ENCODE measurements at regions not wholly inside any gene's neighbourhood (a gene's known extent, or its start where the extent isn't known, plus 50 kb on each side); places are given as distances from the start of the nearest gene placed in this dataset.

DNA sequence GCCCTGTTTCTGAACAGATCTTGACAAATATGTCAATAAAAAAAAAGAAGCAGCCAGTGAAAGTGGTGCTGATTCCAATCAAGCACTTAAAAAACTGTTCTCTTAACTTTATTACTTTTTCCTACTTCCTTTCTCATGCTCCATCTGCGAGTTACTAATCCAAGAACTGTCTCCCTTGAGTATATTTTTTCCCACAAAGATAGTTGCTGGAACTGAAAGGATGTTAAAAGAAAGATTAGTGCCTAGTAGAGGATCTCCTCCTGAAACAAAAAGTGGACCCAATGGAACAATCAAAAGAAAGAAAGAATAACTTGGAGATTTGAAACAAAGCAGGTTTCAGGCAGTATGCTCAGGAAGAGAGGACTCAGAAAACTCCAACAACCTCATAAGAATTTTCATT lies 1034.8 kb downstream of the PCDH17 start:
- no peak overlapping the region for H3K27ac Mint-ChIP-seq (ENCODE audit: low read depth, unreplicated experiment)
- H3K4me3 Mint-ChIP-seq (ENCODE audit: unreplicated experiment) = no peak overlapping the region
- no peak for DNase-seq (ENCODE audit: unreplicated experiment)
- peaks cover 9% of the 10 kb centered on the region for H3K9me3 Mint-ChIP-seq (ENCODE audit: unreplicated experiment)
- BruUV-seq (replicated peaks) = no TSS peak
- no peaks in the 10 kb centered on the region for H3K4me1 Mint-ChIP-seq (ENCODE audit: insufficient read depth, unreplicated experiment)
- CTCF ChIA-PET = no interaction called here
- H3K36me3 Mint-ChIP-seq (ENCODE audit: insufficient read depth, unreplicated experiment) = no peaks in the 10 kb centered on the region
- no peaks in the 10 kb centered on the region for H3K27me3 Mint-ChIP-seq (ENCODE audit: insufficient read depth, unreplicated experiment)
- no peak for TF ChIP-seq CTCF (IDR thresholded peaks at IDR 0.05; ENCODE audit: unreplicated experiment)
- intact Hi-C loops (cut with micrococcal nuclease) = no loop called here
- POLR2A ChIA-PET = no interaction called here

- intact Hi-C loops (cut with micrococcal nuclease) = no loop called here
- Mint-ChIP-seq H3K4me3 (ENCODE audit: unreplicated experiment) (no peak overlapping the region), H3K36me3 (ENCODE audit: insufficient read depth, unreplicated experiment) (no peaks in the 10 kb centered on the region), H3K27ac (ENCODE audit: low read depth, unreplicated experiment) (no peak overlapping the region), H3K4me1 (ENCODE audit: insufficient read depth, unreplicated experiment) (no peaks in the 10 kb centered on the region), H3K27me3 (ENCODE audit: insufficient read depth, unreplicated experiment) (no peaks in the 10 kb centered on the region), H3K9me3 (ENCODE audit: unreplicated experiment) (peaks cover 9% of the 10 kb centered on the region)
- DNase-seq (ENCODE audit: unreplicated experiment) = no peak
- ChIA-PET CTCF (no interaction called here), POLR2A (no interaction called here)
- no TSS peak for BruUV-seq (replicated peaks)
- TF ChIP-seq CTCF (IDR thresholded peaks at IDR 0.05; ENCODE audit: unreplicated experiment) = no peak
Observed at GRCh38 chr13:58667096-58667495, 1035.6 kb downstream of the PCDH17 start.

DNA sequence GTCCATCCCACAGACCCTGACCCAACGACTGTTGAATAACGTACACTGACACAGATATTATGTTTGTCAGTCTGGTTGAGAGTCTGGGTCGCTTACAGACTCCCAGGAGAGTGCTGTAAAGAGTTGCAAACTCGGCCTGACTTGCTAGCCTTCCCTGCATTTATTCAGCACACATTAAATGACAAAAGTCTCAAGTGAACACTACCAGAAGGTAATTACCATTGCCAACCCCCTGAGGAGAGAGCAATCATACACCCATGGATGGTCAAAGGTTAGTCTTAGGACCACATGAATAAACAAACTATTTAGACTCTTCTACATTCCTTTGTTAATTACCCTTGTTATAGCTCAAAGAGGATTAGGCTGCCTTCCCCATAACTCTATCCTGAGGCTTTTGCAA lies 1048.6 kb downstream of the PCDH17 start:
- H3K9me3 Mint-ChIP-seq (ENCODE audit: unreplicated experiment) = peaks cover 22% of the 10 kb centered on the region
- CTCF ChIA-PET = no interaction called here
- H3K27ac Mint-ChIP-seq (ENCODE audit: low read depth, unreplicated experiment) = no peak overlapping the region
- H3K36me3 Mint-ChIP-seq (ENCODE audit: insufficient read depth, unreplicated experiment) = no peaks in the 10 kb centered on the region
- BruUV-seq (replicated peaks) = no TSS peak
- no peak for DNase-seq (ENCODE audit: unreplicated experiment)
- no peak for TF ChIP-seq CTCF (IDR thresholded peaks at IDR 0.05; ENCODE audit: unreplicated experiment)
- intact Hi-C loops (cut with micrococcal nuclease) = no loop called here
- POLR2A ChIA-PET = no interaction called here
- no peak overlapping the region for H3K4me3 Mint-ChIP-seq (ENCODE audit: unreplicated experiment)
- no peaks in the 10 kb centered on the region for H3K4me1 Mint-ChIP-seq (ENCODE audit: insufficient read depth, unreplicated experiment)
- H3K27me3 Mint-ChIP-seq (ENCODE audit: insufficient read depth, unreplicated experiment) = no peaks in the 10 kb centered on the region

GRCh38 chr13:58682616-58683015 lies 1051.1 kb downstream of the PCDH17 start:
- DNase-seq (ENCODE audit: unreplicated experiment) = no peak
- no peaks in the 10 kb centered on the region for H3K36me3 Mint-ChIP-seq (ENCODE audit: insufficient read depth, unreplicated experiment)
- no peaks in the 10 kb centered on the region for H3K4me1 Mint-ChIP-seq (ENCODE audit: insufficient read depth, unreplicated experiment)
- POLR2A ChIA-PET = no interaction called here
- H3K9me3 Mint-ChIP-seq (ENCODE audit: unreplicated experiment) = peaks cover 22% of the 10 kb centered on the region
- intact Hi-C loops (cut with micrococcal nuclease) = no loop called here
- TF ChIP-seq CTCF (IDR thresholded peaks at IDR 0.05; ENCODE audit: unreplicated experiment) = no peak
- CTCF ChIA-PET = no interaction called here
- no peak overlapping the region for H3K27ac Mint-ChIP-seq (ENCODE audit: low read depth, unreplicated experiment)
- BruUV-seq (replicated peaks) = no TSS peak
- H3K4me3 Mint-ChIP-seq (ENCODE audit: unreplicated experiment) = no peak overlapping the region
- no peaks in the 10 kb centered on the region for H3K27me3 Mint-ChIP-seq (ENCODE audit: insufficient read depth, unreplicated experiment)
